ENCODE measurements at regions not wholly inside any gene's neighbourhood (a gene's known extent, or its start where the extent isn't known, plus 50 kb on each side); places are given as distances from the start of the nearest gene placed in this dataset.
"Not testable (repeated sequence)": the region's sequence is repeated elsewhere in the genome, so short reads cannot be mapped to it uniquely, and the experiment has no call there.

GRCh38 chr17:5898406-5898805 is 171.8 kb upstream of the WSCD1 start:
- in situ Hi-C loops (cut with HindIII; ENCODE audit: low pct_unique_long_range_greater_than_20kb, low sequenced_read_pairs), result no loop called here
- no peak for TF ChIP-seq JUND (IDR thresholded peaks at IDR 0.05; ENCODE audit: low read depth)
- no peak for DNase-seq (ENCODE audit: low read depth in 1 of 2, low spot score in 1 of 2)

- no peak for TF ChIP-seq JUND (IDR thresholded peaks at IDR 0.05; ENCODE audit: low read depth)
- in situ Hi-C loops (cut with HindIII; ENCODE audit: low pct_unique_long_range_greater_than_20kb, low sequenced_read_pairs), result no loop called here
- DNase-seq (ENCODE audit: low read depth in 1 of 2, low spot score in 1 of 2), result no peak
Observed at GRCh38 chr17:5899496-5900195, 170.5 kb upstream of the WSCD1 start.

- DNase-seq (ENCODE audit: low read depth in 1 of 2, low spot score in 1 of 2), result no peak
- no peak for TF ChIP-seq JUND (IDR thresholded peaks at IDR 0.05; ENCODE audit: low read depth)
- in situ Hi-C loops (cut with HindIII; ENCODE audit: low pct_unique_long_range_greater_than_20kb, low sequenced_read_pairs), result no loop called here
Observed at GRCh38 chr17:5901731-5902130, 168.4 kb upstream of the WSCD1 start.

- no peak for DNase-seq (ENCODE audit: low read depth in 1 of 2, low spot score in 1 of 2)
- in situ Hi-C loops (cut with HindIII; ENCODE audit: low pct_unique_long_range_greater_than_20kb, low sequenced_read_pairs), result no loop called here
- TF ChIP-seq JUND (IDR thresholded peaks at IDR 0.05; ENCODE audit: low read depth), result no peak
Observed at GRCh38 chr17:5902181-5903140, 167.7 kb upstream of the WSCD1 start.

GRCh38 chr17:5911919-5912318 is 158.3 kb upstream of the WSCD1 start:
- TF ChIP-seq JUND (IDR thresholded peaks at IDR 0.05; ENCODE audit: low read depth), result no peak
- in situ Hi-C loops (cut with HindIII; ENCODE audit: low pct_unique_long_range_greater_than_20kb, low sequenced_read_pairs), result no loop called here
- no peak for DNase-seq (ENCODE audit: low read depth in 1 of 2, low spot score in 1 of 2)

- in situ Hi-C loops (cut with HindIII; ENCODE audit: low pct_unique_long_range_greater_than_20kb, low sequenced_read_pairs), result no loop called here
- no peak for DNase-seq (ENCODE audit: low read depth in 1 of 2, low spot score in 1 of 2)
Observed at GRCh38 chr17:5913032-5913531, 157.1 kb upstream of the WSCD1 start.

GRCh38 chr17:5913641-5914040 is 156.5 kb upstream of the WSCD1 start:
- no peak for TF ChIP-seq JUND (IDR thresholded peaks at IDR 0.05; ENCODE audit: low read depth)
- in situ Hi-C loops (cut with HindIII; ENCODE audit: low pct_unique_long_range_greater_than_20kb, low sequenced_read_pairs), result no loop called here
- no peak for DNase-seq (ENCODE audit: low read depth in 1 of 2, low spot score in 1 of 2)

More at GRCh38 chr17:5913032-5913531, 157.1 kb upstream of the WSCD1 start:
- no peak for TF ChIP-seq JUND (IDR thresholded peaks at IDR 0.05; ENCODE audit: low read depth)

- in situ Hi-C loops (cut with HindIII; ENCODE audit: low pct_unique_long_range_greater_than_20kb, low sequenced_read_pairs), result no loop called here
- no peak for DNase-seq (ENCODE audit: low read depth in 1 of 2, low spot score in 1 of 2)
- no peak for TF ChIP-seq JUND (IDR thresholded peaks at IDR 0.05; ENCODE audit: low read depth)
Observed at GRCh38 chr17:5915337-5915736, 154.8 kb upstream of the WSCD1 start.

GRCh38 chr17:5919089-5919488 is 151.1 kb upstream of the WSCD1 start:
- no peak for TF ChIP-seq JUND (IDR thresholded peaks at IDR 0.05; ENCODE audit: low read depth)
- in situ Hi-C loops (cut with HindIII; ENCODE audit: low pct_unique_long_range_greater_than_20kb, low sequenced_read_pairs), result no loop called here

GRCh38 chr17:5921512-5922282 is 148.5 kb upstream of the WSCD1 start:
- in situ Hi-C loops (cut with HindIII; ENCODE audit: low pct_unique_long_range_greater_than_20kb, low sequenced_read_pairs), result no loop called here
- no peak for TF ChIP-seq JUND (IDR thresholded peaks at IDR 0.05; ENCODE audit: low read depth)
- DNase-seq (ENCODE audit: low read depth in 1 of 2, low spot score in 1 of 2), result no peak

More at GRCh38 chr17:5919089-5919488, 151.1 kb upstream of the WSCD1 start:
- no peak for DNase-seq (ENCODE audit: low read depth in 1 of 2, low spot score in 1 of 2)

GRCh38 chr17:5922476-5922875 is 147.7 kb upstream of the WSCD1 start:
- no peak for TF ChIP-seq JUND (IDR thresholded peaks at IDR 0.05; ENCODE audit: low read depth)
- in situ Hi-C loops (cut with HindIII; ENCODE audit: low pct_unique_long_range_greater_than_20kb, low sequenced_read_pairs), result no loop called here
- no peak for DNase-seq (ENCODE audit: low read depth in 1 of 2, low spot score in 1 of 2)

- in situ Hi-C loops (cut with HindIII; ENCODE audit: low pct_unique_long_range_greater_than_20kb, low sequenced_read_pairs), result no loop called here
- no peak for TF ChIP-seq JUND (IDR thresholded peaks at IDR 0.05; ENCODE audit: low read depth)
- DNase-seq (ENCODE audit: low read depth in 1 of 2, low spot score in 1 of 2), result no peak
Observed at GRCh38 chr17:5929721-5930120, 140.5 kb upstream of the WSCD1 start.

GRCh38 chr17:5930555-5930954 is 139.6 kb upstream of the WSCD1 start:
- DNase-seq (ENCODE audit: low read depth in 1 of 2, low spot score in 1 of 2); in situ Hi-C loops (cut with HindIII; ENCODE audit: low pct_unique_long_range_greater_than_20kb, low sequenced_read_pairs): not testable (repeated sequence)
